ENCODE measurements at regions not wholly inside any gene's neighbourhood (a gene's known extent, or its start where the extent isn't known, plus 50 kb on each side); places are given as distances from the start of the nearest gene placed in this dataset.

- no peak for TF ChIP-seq CTCF (IDR thresholded peaks at IDR 0.05)
- no peak for TF ChIP-seq POLR2A (IDR thresholded peaks at IDR 0.05)
Observed at GRCh38 chr2:129087133-129087813, 768.6 kb upstream of the HS6ST1 start.

All from ovary (tissue), 3 donors.